22Rv1 (cell line): ENCODE measurements at regions not wholly inside any gene's neighbourhood (a gene's known extent, or its start where the extent isn't known, plus 50 kb on each side); places are given as distances from the start of the nearest gene placed in this dataset.

Source experiments
- CTCF ChIP-seq: fragments of 450-650 bp; IDR thresholded peaks from 2 replicates; pipeline ENCODE4 v1.5.1; 2017; ENCODE audit warnings: mild to moderate bottlenecking
- ZFX ChIP-seq: fragments of 450-650 bp; IDR thresholded peaks from 2 replicates; pipeline ENCODE4 v1.6.1; 2017; ENCODE audit warnings: antibody characterized with exemption, borderline replicate concordance

- TF ChIP-seq CTCF (no peak), ZFX (no peak)
Observed at GRCh38 chr2:176566496-176566895, 297.3 kb downstream of the MTX2 start.
